DOHH2 (cell line): ENCODE measurements at regions not wholly inside any gene's neighbourhood (a gene's known extent, or its start where the extent isn't known, plus 50 kb on each side); places are given as distances from the start of the nearest gene placed in this dataset.
"Not testable (repeated sequence)": the region's sequence is repeated elsewhere in the genome, so short reads cannot be mapped to it uniquely, and the experiment has no call there.

Experiments used
- H3F3A ChIP-seq: fragments of 200-600 bp; sonication (generic), shearing (Covaris generic); 2 replicates; pipeline ENCODE4 v1.6.0; 2016; ENCODE audit warnings: antibody characterized with exemption, mild to moderate bottlenecking; ENCODE audit not compliant: control insufficient read depth, insufficient read depth
- H3K27ac ChIP-seq: fragments of 200-600 bp; sonication (generic); 2 replicates; pipeline ENCODE4 v1.5.1; 2014; ENCODE audit warnings: low read depth, mild to moderate bottlenecking, low read length, moderate library complexity
- H3K27me3 ChIP-seq: fragments of 200-600 bp; sonication (generic); 2 replicates; pipeline ENCODE4 v1.6.1; 2014; ENCODE audit warnings: mild to moderate bottlenecking, low read length, mixed read lengths; ENCODE audit not compliant: control insufficient read depth
- H3K36me3 ChIP-seq: fragments of 200-600 bp; sonication (generic); 2 replicates; pipeline ENCODE4 v1.6.1; 2014; ENCODE audit warnings: mild to moderate bottlenecking, low read length, moderate library complexity, mixed read lengths; ENCODE audit not compliant: control insufficient read depth
- H3K4me1 ChIP-seq: fragments of 200-600 bp; sonication (generic); 2 replicates; pipeline ENCODE4 v1.6.1; 2014; ENCODE audit warnings: mild to moderate bottlenecking, low read length, mixed read lengths; ENCODE audit not compliant: control insufficient read depth
- H3K4me2 ChIP-seq: fragments of 200-600 bp; sonication (generic); 2 replicates; pipeline ENCODE4 v1.6.0; 2014; ENCODE audit warnings: mild to moderate bottlenecking, low read length, moderate library complexity
- H3K4me3 ChIP-seq: fragments of 200-600 bp; sonication (generic); 2 replicates; pipeline ENCODE4 v1.5.1; 2014; ENCODE audit warnings: mild to moderate bottlenecking, low read length, mixed read lengths
- H3K79me2 ChIP-seq: fragments of 200-600 bp; sonication (generic); 2 replicates; pipeline ENCODE4 v1.6.1; 2014; ENCODE audit warnings: mild to moderate bottlenecking, low read length, mixed read lengths; ENCODE audit not compliant: control insufficient read depth
- H3K9me2 ChIP-seq: fragments of 200-600 bp; sonication (generic); replicated peaks from 2 replicates; pipeline ENCODE4 v1.6.1; 2014; ENCODE audit warnings: mild to moderate bottlenecking, low read length, mixed read lengths; ENCODE audit not compliant: control insufficient read depth
- H3K9me3 ChIP-seq: fragments of 200-600 bp; sonication (generic); 2 replicates; pipeline ENCODE4 v1.6.1; 2014; ENCODE audit warnings: antibody characterized with exemption, low read length, mixed read lengths; ENCODE audit not compliant: control insufficient read depth, insufficient read depth
- H4K20me1 ChIP-seq: fragments of 200-600 bp; sonication (generic); 2 replicates; pipeline ENCODE4 v1.6.0; 2014; ENCODE audit warnings: low read depth, mild to moderate bottlenecking, antibody characterized with exemption, low read length, moderate library complexity; ENCODE audit not compliant: control insufficient read depth, insufficient read depth
- CTCF ChIP-seq: fragments of 200-600 bp; sonication (generic); IDR thresholded peaks from one replicate; pipeline ENCODE4 v1.5.1; 2014; ENCODE audit warnings: antibody characterized with exemption, mild to moderate bottlenecking, low read depth, low read length; ENCODE audit not compliant: poor library complexity, severe bottlenecking
- EZH2phosphoT487 ChIP-seq: fragments of 200-600 bp; sonication (generic); IDR thresholded peaks from 2 replicates; pipeline ENCODE4 v1.6.1; 2017; ENCODE audit warnings: borderline replicate concordance, mild to moderate bottlenecking, antibody characterized with exemption, low read length, moderate library complexity, mixed read lengths

- not testable (repeated sequence) for H3K4me3 ChIP-seq, H3F3A ChIP-seq, H3K9me2 ChIP-seq, H3K27ac ChIP-seq, H4K20me1 ChIP-seq, H3K36me3 ChIP-seq, H3K27me3 ChIP-seq, H3K4me2 ChIP-seq, H3K9me3 ChIP-seq, H3K4me1 ChIP-seq, H3K79me2 ChIP-seq
These were observed 111.2 kb upstream of the CYLC1 start for GRCh38 chrX:83749736-83750135.

- H3K36me3 ChIP-seq, H3K4me2 ChIP-seq, H4K20me1 ChIP-seq, H3K9me2 ChIP-seq, H3K27ac ChIP-seq, H3K79me2 ChIP-seq, H3K27me3 ChIP-seq, H3F3A ChIP-seq, H3K9me3 ChIP-seq, H3K4me3 ChIP-seq, H3K4me1 ChIP-seq: not testable (repeated sequence)
These were observed 110.5 kb upstream of the CYLC1 start for GRCh38 chrX:83750451-83750850.

- Histone ChIP-seq H3K4me3 (no peak overlapping the region), H3K79me2 (no peaks in the 10 kb centered on the region), H3K9me3 (no peaks in the 10 kb centered on the region), H3K27me3 (no peaks in the 10 kb centered on the region), H3K27ac (no peak overlapping the region), H3K9me2 (no peaks in the 10 kb centered on the region), H4K20me1 (no peaks in the 10 kb centered on the region), H3K4me2 (no peak overlapping the region), H3F3A (no peaks in the 10 kb centered on the region), H3K4me1 (no peaks in the 10 kb centered on the region), H3K36me3 (no peaks in the 10 kb centered on the region)
- TF ChIP-seq CTCF, result peak; percentile 41
- TF ChIP-seq EZH2phosphoT487, result no peak
These were observed 101.1 kb upstream of the CYLC1 start for GRCh38 chrX:83759872-83760271.

DNA sequence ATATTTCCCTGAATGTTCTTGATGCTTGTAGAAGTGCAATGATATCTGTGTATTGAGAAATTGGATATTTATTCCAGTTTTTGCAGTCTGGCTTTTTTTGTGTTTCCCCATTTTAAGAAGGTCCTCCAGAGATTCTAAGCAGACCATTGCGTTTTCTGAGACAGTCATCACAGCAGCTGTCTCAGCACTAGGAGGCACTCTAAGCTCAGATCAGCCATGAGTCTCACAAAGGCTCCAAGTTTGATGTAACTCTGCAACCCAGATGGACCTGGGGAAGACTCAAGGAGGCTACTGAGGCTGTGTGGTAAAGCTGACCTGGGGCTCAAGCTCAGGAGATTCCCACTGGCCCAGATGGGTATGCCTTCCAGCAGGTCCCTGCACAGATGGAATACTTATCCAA is 89.3 kb upstream of the CYLC1 start:
- no peaks in the 10 kb centered on the region for H4K20me1 ChIP-seq
- H3K9me2 ChIP-seq, result no peaks in the 10 kb centered on the region
- no peaks in the 10 kb centered on the region for H3K9me3 ChIP-seq
- H3K27ac ChIP-seq, result no peak overlapping the region
- H3K27me3 ChIP-seq, result no peaks in the 10 kb centered on the region
- no peak for TF ChIP-seq EZH2phosphoT487
- peak; percentile 27 for TF ChIP-seq CTCF
- H3K4me2 ChIP-seq, result no peak overlapping the region
- no peaks in the 10 kb centered on the region for H3K4me1 ChIP-seq
- H3K36me3 ChIP-seq, result no peaks in the 10 kb centered on the region
- no peaks in the 10 kb centered on the region for H3F3A ChIP-seq
- no peak overlapping the region for H3K4me3 ChIP-seq
- H3K79me2 ChIP-seq, result no peaks in the 10 kb centered on the region
